HG03064 (cell line): ENCODE measurements at regions not wholly inside any gene's neighbourhood (a gene's known extent, or its start where the extent isn't known, plus 50 kb on each side); places are given as distances from the start of the nearest gene placed in this dataset.
"Not testable (repeated sequence)": the region's sequence is repeated elsewhere in the genome, so short reads cannot be mapped to it uniquely, and the experiment has no call there.

Source experiments
- ATAC-seq: cut with Tn5 transposase; IDR thresholded peaks from one replicate; pipeline ENCODE4 v1.9.1; 2021; ENCODE audit warnings: low read depth; ENCODE audit not compliant: unreplicated experiment

- ATAC-seq = no peak
Measured at GRCh38 chr12:90238663-90239271, 530.1 kb upstream of the ATP2B1 start.

GRCh38 chr12:90237841-90238240 lies 529.2 kb upstream of the ATP2B1 start:
- ATAC-seq = no peak

- ATAC-seq = no peak
Measured at GRCh38 chr12:90235642-90236041, 527.0 kb upstream of the ATP2B1 start.

DNA sequence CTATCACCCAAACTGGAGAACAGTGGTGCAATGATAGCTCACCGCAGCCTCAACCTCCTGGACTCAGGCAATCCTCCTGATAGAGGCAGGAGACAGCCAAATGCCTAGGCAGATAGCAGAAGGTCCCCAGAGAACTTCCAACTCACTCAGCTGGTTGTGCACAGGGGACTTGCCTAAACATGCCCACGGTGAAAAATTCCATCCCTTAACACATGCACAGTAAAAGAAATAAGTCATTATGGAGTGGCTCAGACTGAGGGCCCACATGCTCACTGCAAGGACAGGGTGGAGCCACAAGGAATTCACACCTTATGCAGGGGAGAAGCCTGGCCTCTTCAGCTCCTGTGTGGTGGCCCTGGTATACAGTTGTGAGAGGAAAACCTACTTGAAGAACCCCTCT lies 525.8 kb upstream of the ATP2B1 start:
- ATAC-seq = no peak

DNA sequence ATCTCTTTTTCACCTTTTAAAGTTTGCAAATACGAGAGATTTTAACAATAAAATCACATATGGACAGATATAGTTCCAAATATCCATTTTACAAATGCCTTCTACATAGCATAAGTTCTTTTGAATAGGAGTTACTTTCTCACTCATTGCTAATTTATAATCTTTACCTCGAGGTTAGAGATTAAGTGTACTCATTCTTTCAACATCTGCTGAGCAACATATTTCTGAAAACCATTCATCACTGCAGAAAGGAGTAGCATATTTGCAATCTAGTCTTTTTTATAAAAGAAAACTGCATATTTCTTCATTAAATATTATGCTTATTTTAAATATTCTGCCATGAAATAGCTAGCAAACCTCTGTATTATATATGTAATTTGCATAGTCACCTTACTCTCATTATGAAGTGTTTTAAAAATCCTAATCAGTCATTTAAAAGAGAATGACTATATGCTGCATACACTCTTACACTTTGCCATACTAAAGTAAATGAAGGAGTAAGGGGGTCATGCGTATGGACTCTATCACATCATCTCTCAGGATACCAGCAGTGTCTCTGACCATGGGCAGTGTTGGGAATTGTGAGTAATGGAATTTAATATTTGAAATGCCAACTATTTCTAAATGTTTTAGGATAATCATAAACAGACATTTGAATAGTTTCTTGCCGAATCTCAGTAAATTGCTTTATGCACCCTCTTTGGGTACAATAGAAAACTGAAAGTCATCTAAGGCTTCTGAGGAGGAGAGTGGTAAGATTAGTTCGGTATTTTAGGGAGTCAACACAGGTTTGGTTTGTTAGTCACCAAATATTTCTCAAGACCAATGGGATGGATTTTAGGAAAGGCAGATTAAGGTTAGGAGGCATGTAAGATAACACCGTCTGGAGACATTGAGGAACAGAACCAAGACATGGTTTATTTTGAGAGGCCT lies 524.8 kb upstream of the ATP2B1 start:
- no peak for ATAC-seq

GRCh38 chr12:90229407-90230170 lies 521.0 kb upstream of the ATP2B1 start:
- ATAC-seq = no peak

GRCh38 chr12:90226211-90226610 lies 517.6 kb upstream of the ATP2B1 start:
- ATAC-seq = no peak

- ATAC-seq = no peak
Measured at GRCh38 chr12:90216815-90217214, 508.2 kb upstream of the ATP2B1 start.

DNA sequence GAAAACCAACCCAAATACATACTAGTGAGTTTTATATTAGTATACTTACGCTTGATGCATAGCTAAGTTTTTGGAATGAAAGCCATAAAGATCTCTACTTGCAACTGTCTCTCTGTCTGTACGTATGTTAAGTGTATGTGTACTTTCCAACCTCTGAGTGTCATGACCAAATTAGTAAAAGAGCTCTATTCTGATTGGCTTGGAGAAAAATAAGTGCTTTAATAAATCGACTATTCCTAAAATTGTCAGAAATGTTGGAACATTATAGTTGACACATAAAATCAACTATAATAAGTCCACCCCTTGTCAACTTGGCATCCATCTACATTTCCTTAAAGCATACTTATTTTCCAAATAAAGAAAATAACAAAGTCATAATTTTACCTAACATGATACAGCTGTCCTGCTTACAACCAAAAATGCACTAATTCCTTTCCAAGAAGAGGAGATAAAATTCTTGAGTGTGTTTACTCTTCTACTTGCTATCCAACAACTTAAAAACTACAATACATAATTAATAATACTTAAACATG lies 507.4 kb upstream of the ATP2B1 start:
- ATAC-seq = no peak

GRCh38 chr12:90211017-90211416 lies 502.4 kb upstream of the ATP2B1 start:
- no peak for ATAC-seq

- ATAC-seq = no peak
Measured at GRCh38 chr12:90209029-90209428, 500.4 kb upstream of the ATP2B1 start.

DNA sequence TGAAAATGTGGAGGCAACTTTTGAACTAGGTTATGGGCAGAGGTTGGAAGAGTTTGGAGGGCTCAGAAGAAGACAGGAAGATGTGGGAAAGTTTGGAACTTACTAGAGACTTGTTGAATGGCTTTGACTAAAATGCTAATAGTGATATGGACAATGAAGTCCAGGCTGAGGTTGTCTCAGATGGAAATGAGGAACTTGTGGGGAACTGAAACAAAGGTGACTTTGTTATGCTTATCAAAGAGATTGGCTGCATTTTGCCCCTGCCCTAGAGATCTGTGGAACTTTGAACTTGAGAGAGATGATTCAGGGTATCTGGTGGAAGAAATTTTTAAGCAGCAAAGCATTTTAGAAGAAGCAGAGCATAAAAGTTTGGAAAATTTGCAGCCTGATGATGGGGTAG lies 499.7 kb upstream of the ATP2B1 start:
- ATAC-seq = not testable (repeated sequence)

DNA sequence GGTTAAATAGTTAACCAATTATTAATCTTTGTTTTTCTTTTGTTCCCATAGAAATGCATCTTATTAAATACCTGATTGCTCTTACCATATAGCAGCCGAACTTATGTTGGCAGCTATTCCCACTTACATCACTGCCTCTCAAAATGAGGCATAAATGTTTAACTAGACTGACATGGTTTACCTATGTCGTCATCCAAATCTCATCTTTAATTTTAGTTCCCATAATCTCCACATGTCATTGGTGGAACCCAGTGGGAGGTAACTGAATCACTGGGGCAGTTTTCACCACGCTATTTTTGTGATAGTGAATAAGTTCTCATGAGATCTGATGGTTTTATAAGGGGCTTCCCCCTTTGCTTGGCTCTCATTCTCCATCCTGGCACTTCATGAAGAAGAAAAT lies 499.2 kb upstream of the ATP2B1 start:
- no peak for ATAC-seq

- ATAC-seq = no peak
Measured at GRCh38 chr12:90205165-90205564, 496.5 kb upstream of the ATP2B1 start.

GRCh38 chr12:90203556-90203955 lies 494.9 kb upstream of the ATP2B1 start:
- no peak for ATAC-seq

DNA sequence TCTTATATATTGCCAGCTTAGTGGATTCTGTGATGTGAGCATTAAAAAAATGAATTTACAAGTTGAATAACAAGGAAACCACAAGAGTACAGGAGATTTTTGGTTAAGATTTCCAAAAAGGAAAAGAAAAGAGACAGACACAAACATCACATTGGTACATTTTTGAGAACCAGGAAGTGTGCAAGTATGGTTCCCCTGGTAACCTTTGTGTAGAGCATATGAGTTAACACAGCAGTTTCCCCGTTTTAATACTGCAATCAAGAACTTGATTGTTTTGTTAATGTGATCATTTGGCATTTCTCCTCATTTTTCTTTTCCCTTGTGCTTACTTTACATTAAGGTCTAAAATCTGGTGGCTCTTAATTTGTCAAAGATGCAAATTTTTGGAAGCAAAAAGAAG lies 490.4 kb upstream of the ATP2B1 start:
- ATAC-seq = no peak

- no peak for ATAC-seq
Measured at GRCh38 chr12:90193500-90193899, 484.9 kb upstream of the ATP2B1 start.

DNA sequence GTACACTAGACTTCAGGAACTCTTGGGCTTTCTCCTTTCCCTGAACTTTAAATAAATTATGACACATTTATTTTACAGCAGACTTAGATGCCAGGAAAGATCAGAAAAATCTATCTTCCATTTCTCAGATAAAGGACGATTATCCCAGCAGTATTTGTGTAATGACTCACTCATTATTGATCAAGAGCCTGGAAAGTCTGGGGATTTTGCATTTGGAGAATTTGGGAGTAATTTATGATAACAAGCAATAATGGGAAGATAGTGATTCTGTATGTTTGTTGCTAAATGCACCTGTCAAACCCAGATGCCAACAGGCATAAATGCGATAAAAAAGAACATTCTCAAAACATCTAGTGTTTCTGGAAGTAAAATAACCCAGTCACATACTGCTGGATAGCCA lies 480.2 kb upstream of the ATP2B1 start:
- ATAC-seq = no peak

DNA sequence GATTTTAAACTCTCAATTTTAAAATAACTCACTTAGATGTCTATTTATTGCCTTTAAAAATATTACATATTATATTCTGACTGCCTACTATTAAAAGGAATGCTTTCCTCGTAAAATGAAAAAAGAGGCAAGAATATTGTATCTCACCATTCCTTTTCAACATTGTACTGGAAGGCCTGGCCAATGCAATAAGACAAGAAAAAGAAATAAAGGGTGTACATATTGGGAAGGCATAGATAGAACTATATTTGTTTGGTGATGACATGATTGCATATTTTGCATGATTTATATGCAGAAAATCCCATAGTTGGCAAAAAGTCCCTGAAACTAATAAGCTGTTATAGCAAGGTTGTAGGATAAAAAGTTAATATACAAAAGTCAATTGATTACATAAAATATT lies 474.6 kb upstream of the ATP2B1 start:
- ATAC-seq = no peak

DNA sequence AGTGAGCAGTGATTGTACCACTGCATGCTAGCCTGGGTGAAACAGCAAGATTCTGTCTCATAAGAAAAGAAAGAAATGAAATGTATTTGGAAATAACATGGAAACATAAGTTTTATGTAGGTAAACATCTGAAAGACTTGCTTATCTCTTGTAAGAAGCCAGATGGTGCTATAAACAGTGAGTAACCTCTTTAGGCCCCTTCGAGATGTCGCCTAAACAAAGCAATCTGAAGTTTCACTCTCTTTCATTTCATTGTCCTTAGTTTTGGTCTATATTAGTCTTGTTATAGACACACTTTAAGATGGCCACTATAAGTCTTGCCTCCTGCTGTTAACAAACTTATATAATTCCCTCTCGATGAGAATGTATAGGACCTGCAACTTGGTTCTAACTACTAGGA lies 472.6 kb upstream of the ATP2B1 start:
- ATAC-seq = no peak

DNA sequence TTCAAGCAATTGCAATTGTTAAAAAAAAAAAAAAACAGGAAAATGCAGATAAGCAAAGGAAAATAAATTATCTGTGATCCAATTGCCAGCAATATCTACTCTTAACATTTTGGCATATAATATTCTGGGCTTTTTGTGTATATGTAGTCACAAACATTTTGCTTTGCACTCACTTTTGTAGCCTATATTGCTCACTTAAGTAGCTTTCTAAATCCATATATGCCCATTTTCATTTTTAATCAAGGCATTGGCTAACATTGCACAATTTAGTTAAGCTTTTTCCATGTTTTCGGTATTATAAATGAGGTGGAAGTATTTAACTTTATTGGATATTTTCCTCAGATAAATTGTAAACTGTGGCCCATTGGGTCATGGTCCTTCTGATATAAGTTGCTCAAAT lies 466.3 kb upstream of the ATP2B1 start:
- ATAC-seq = no peak
